ENCODE measurements at regions not wholly inside any gene's neighbourhood (a gene's known extent, or its start where the extent isn't known, plus 50 kb on each side); places are given as distances from the start of the nearest gene placed in this dataset.
"Not testable (repeated sequence)": the region's sequence is repeated elsewhere in the genome, so short reads cannot be mapped to it uniquely, and the experiment has no call there.

- no peak for DNase-seq (ENCODE audit: low spot score)
- intact Hi-C loops (cut with DNase I), result no loop called here
Observed at GRCh38 chr4:57866468-57867171, 756.4 kb upstream of the IGFBP7 start.

GRCh38 chr4:57865264-57865663 is 755.1 kb upstream of the IGFBP7 start:
- intact Hi-C loops (cut with DNase I), result no loop called here
- no peak for ATAC-seq
- no peak for DNase-seq (ENCODE audit: low spot score)

More at GRCh38 chr4:57866468-57867171, 756.4 kb upstream of the IGFBP7 start:
- no peak for ATAC-seq

- intact Hi-C loops (cut with DNase I), result no loop called here
- DNase-seq (ENCODE audit: low spot score), result no peak
Observed at GRCh38 chr4:57854748-57855147, 744.6 kb upstream of the IGFBP7 start.

GRCh38 chr4:57850141-57850540 is 740.0 kb upstream of the IGFBP7 start:
- intact Hi-C loops (cut with DNase I), result no loop called here
- no peak for ATAC-seq
- no peak for DNase-seq (ENCODE audit: low spot score)

More at GRCh38 chr4:57854748-57855147, 744.6 kb upstream of the IGFBP7 start:
- no peak for ATAC-seq

- ATAC-seq (no peak), DNase-seq (ENCODE audit: low spot score) (no peak)
- intact Hi-C loops (cut with DNase I), result no loop called here
Observed at GRCh38 chr4:57832083-57832482, 721.9 kb upstream of the IGFBP7 start.

- no peak for DNase-seq (ENCODE audit: low spot score)
- intact Hi-C loops (cut with DNase I), result no loop called here
- ATAC-seq, result no peak
Observed at GRCh38 chr4:57789666-57790065, 679.5 kb upstream of the IGFBP7 start.

- no peak for DNase-seq (ENCODE audit: low spot score)
- intact Hi-C loops (cut with DNase I), result no loop called here
- ATAC-seq, result no peak
Observed at GRCh38 chr4:57777876-57778275, 667.7 kb upstream of the IGFBP7 start.

- ATAC-seq (no peak), DNase-seq (ENCODE audit: low spot score) (no peak)
- intact Hi-C loops (cut with DNase I), result no loop called here
Observed at GRCh38 chr4:57774681-57775080, 664.5 kb upstream of the IGFBP7 start.

- no peak for DNase-seq (ENCODE audit: low spot score)
- intact Hi-C loops (cut with DNase I), result no loop called here
- no peak for ATAC-seq
Observed at GRCh38 chr4:57774171-57774570, 664.0 kb upstream of the IGFBP7 start.

GRCh38 chr4:57766341-57766740 is 656.2 kb upstream of the IGFBP7 start:
- intact Hi-C loops (cut with DNase I), result no loop called here
- DNase-seq (ENCODE audit: low spot score), result no peak
- no peak for ATAC-seq

GRCh38 chr4:57764856-57765255 is 654.7 kb upstream of the IGFBP7 start:
- ATAC-seq, result no peak
- DNase-seq (ENCODE audit: low spot score), result no peak
- intact Hi-C loops (cut with DNase I), result no loop called here

GRCh38 chr4:57763070-57763469 is 652.9 kb upstream of the IGFBP7 start:
- intact Hi-C loops (cut with DNase I), result no loop called here
- DNase-seq (ENCODE audit: low spot score) (no peak), ATAC-seq (no peak)

GRCh38 chr4:57740625-57741190 is 630.5 kb upstream of the IGFBP7 start:
- intact Hi-C loops (cut with DNase I), result no loop called here
- DNase-seq (ENCODE audit: low spot score) (no peak), ATAC-seq (no peak)

GRCh38 chr4:57736781-57737180 is 626.6 kb upstream of the IGFBP7 start:
- intact Hi-C loops (cut with DNase I), result no loop called here
- no peak for ATAC-seq
- DNase-seq (ENCODE audit: low spot score), result no peak

GRCh38 chr4:57734104-57734670 is 624.0 kb upstream of the IGFBP7 start:
- ATAC-seq, result no peak
- DNase-seq (ENCODE audit: low spot score), result no peak
- intact Hi-C loops (cut with DNase I), result no loop called here

GRCh38 chr4:57729775-57730570 is 619.8 kb upstream of the IGFBP7 start:
- ATAC-seq; DNase-seq (ENCODE audit: low spot score); intact Hi-C loops (cut with DNase I): not testable (repeated sequence)

GRCh38 chr4:57726154-57726553 is 616.0 kb upstream of the IGFBP7 start:
- no peak for ATAC-seq
- DNase-seq (ENCODE audit: low spot score), result no peak
- intact Hi-C loops (cut with DNase I), result no loop called here

- intact Hi-C loops (cut with DNase I), result no loop called here
- DNase-seq (ENCODE audit: low spot score), result no peak
- ATAC-seq, result no peak
Observed at GRCh38 chr4:57719456-57719855, 609.3 kb upstream of the IGFBP7 start.

- intact Hi-C loops (cut with DNase I); ATAC-seq; DNase-seq (ENCODE audit: low spot score): not testable (repeated sequence)
Observed at GRCh38 chr4:57714313-57714712, 604.1 kb upstream of the IGFBP7 start.

- intact Hi-C loops (cut with DNase I), result no loop called here
- no peak for DNase-seq (ENCODE audit: low spot score)
- ATAC-seq, result no peak
Observed at GRCh38 chr4:57710053-57710452, 599.9 kb upstream of the IGFBP7 start.

All from sciatic nerve (tissue), 2 donors.